Mucosa of gallbladder (tissue), 1 donor: ENCODE measurements at regions not wholly inside any gene's neighbourhood (a gene's known extent, or its start where the extent isn't known, plus 50 kb on each side); places are given as distances from the start of the nearest gene placed in this dataset.
A peak's percentile ranks its signal among the peaks of the same experiment; 100 is the strongest.
"Not testable (repeated sequence)": the region's sequence is repeated elsewhere in the genome, so short reads cannot be mapped to it uniquely, and the experiment has no call there.

Source experiments
- DNase-seq: peaks from one replicate; pipeline ENCODE4 v3.0.0-alpha.2; 2020; ENCODE audit warnings: low spot score
- donor health status: DM: no; HTN: no; CAD: no.

DNA sequence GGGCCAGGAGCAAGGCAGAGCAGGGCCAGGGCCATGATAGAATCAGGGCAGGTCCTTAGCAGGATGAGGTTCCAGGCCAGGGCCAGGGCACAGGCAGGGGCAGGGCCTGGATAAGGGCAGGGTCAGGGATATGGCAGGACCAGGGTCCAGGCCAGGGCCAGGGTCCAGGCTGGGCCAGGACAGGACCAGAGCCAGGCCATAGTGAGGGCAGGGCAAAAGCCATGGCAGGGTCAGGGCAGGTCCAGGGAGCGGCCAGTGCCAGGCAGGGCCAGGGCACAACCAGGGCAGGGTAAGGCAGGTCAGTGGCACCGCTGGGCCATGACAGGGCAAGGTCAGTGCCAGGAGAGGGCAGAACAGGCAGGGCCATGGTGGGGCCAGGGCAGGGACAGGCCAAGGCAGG, 152.2 kb downstream of the LIPI start:
- no peak for DNase-seq

GRCh38 chr21:14057841-14058481, 152.8 kb downstream of the LIPI start:
- DNase-seq: not testable (repeated sequence)

DNA sequence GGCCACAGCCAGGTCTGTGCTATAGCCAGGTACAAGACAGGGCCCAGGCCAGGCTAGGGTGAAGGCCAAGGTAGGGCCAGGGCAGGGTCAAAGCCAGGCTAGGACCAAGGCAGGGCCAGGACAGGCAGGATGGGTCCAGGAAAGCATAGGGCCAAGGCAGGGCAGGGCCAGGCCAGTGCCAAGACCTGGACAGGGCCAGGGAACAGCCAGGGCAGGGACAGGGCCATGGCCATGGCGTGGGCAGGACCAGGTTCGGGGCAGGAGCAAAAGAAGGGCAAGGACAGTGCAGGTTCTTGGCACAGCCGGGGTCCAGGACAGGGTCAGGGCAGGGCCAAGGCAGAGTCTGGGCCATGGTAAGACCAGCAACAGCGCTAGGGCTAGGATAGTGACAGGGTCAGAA, 153.4 kb downstream of the LIPI start:
- DNase-seq: no peak

- DNase-seq: no peak
These were observed 154.0 kb downstream of the LIPI start for GRCh38 chr21:14056771-14057191.

DNA sequence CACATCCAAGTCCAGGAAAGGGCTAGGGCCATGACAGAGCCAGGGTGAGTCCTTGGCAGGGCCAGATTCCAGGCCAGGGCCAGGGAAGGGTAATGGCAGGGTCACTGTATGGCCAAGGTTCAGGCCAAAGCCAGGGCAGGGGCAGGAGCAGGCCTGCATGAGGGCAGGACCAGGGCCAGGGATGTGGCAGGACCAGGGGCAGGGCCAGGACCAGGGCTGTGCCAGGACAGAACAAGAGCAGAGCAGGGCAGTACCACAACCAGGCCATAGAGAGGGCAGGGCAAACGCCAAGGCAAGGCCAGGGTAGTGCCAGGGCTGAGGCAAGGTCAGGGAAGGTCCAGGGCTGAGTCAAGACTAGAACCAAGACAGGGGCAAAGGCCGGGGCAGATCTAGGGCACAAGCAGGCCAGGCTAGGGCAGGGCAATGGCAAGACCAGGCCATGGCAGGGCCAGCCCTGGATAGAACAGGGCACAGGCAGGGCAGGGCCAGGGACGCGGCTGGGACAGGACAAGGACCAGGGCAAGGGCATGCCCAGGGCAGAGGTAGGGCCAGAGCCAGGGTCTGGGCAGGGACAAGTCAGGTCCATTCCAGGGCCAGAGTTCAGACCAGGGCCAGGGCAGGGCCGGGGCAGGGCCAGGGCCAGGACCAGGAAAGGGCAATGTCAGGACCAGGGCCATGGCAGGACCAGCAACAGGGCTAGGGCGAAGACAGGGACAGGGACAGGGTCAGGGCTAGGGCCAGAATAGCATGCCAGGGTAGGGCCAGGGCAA, 154.8 kb downstream of the LIPI start:
- DNase-seq: not testable (repeated sequence)

DNA sequence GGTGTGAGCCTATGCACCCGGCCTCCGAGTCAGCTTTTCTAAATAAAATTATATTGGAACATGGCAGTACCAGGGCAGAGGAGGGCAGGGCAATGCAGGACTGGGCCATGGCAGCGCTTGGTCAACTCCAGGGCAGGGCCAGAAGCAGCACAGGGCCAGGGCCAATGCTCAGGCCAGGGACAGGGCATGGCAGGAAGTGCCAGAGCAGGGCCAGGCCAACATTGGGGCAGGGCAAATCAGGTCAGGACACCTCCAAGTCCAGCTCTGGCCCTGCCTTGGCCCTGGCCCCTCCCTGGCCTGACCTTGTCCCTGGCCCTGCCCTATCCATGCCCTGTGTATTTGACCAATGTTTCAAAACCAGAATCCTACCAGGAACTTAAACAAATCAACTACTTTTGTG, 156.1 kb downstream of the LIPI start:
- DNase-seq: no peak

GRCh38 chr21:14050121-14050520, 160.6 kb downstream of the LIPI start:
- no peak for DNase-seq

- no peak for DNase-seq
These were observed 164.4 kb downstream of the LIPI start for GRCh38 chr21:14046401-14046800.

DNA sequence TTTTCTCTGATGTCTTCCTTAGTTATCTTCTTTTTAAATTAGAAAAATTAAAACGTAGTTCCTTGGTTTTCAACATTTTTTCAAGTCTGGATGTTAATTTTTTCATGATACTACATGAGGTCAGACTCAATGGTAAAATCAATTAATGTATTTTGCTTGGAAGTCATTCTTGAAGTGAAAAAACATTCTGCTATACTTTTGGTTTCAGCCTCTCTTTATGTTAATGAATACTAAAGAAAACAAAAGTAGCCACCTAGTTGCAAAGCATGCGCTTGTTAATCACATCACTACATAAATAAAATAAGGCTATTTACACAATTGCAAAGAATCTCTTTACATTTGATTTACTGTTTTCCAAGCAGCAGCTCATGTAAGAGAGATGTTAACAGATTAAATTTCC, 170.4 kb downstream of the LIPI start:
- DNase-seq: no peak

DNA sequence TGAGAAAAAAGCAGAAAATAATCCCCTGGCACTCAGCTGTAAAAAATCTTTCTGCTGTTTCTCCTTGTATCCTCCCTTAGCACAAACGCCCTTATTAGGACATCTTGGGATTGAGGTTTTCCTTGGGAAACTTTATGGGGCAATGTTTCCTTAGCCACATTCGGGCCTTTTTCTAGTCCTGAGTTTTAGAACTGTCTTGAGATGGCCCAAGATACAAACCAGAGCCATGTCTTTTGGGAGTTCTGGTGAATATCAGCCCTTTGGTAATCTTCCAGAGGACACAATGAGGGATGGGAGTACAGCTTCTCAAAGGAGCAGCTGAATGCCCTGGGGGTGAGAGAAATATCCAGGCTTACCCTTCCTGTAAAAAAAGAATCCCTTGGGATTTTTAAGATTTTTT, 182.1 kb downstream of the LIPI start:
- DNase-seq: peak; percentile 51

DNA sequence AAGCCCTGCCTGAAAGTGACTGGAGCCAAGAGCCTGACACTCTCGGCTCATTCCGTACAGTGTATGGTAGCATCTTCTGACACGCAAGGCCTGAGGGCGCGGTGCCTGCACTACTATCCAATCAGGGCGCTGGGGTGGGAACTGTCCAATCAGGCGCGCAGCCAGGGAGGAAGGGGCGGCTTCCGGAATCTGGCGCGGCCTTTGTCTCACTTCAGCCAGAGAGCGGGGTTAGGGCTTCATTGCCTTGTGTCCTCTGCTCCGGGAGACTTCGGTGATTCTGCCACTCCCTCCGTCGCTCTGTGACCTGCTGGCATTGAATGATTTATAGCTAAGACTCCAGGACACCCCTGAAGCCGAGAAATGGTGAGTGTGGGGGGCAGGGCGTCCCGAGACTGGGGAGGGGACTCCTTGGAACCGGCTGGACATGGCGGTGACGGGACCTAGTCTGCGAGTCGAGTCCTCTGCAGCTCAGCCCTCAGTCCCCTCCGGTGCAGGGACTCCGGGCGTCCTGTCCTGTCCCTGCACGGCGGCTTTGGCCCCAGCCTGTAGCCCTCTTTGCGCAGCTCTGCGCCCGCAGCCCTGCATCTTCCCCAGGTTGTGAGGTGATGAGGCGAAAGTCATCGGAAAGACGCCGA, 183.4 kb downstream of the LIPI start:
- DNase-seq: peak; percentile 89

DNA sequence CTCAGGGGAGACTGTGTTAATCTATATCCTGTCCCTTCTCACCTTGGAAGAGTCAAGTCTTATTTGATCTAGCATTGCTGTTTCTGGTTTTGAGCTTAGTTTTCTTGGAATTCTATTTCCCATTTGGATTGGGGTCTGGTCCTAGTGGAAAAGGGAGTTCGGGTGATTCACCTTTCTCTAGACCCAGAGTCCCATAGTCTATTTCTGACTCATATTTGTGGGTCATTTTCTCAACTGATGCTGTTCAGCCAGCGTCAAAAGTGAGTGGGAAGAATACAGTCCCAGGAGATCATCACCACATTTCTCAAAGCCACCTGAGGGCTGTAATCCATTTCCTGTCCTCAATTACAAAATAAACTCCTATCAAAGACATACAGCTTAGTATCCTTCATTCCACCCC, 190.6 kb downstream of the LIPI start:
- not testable (repeated sequence) for DNase-seq

- not testable (repeated sequence) for DNase-seq
These were observed 194.9 kb downstream of the LIPI start for GRCh38 chr21:14015841-14016240.

DNA sequence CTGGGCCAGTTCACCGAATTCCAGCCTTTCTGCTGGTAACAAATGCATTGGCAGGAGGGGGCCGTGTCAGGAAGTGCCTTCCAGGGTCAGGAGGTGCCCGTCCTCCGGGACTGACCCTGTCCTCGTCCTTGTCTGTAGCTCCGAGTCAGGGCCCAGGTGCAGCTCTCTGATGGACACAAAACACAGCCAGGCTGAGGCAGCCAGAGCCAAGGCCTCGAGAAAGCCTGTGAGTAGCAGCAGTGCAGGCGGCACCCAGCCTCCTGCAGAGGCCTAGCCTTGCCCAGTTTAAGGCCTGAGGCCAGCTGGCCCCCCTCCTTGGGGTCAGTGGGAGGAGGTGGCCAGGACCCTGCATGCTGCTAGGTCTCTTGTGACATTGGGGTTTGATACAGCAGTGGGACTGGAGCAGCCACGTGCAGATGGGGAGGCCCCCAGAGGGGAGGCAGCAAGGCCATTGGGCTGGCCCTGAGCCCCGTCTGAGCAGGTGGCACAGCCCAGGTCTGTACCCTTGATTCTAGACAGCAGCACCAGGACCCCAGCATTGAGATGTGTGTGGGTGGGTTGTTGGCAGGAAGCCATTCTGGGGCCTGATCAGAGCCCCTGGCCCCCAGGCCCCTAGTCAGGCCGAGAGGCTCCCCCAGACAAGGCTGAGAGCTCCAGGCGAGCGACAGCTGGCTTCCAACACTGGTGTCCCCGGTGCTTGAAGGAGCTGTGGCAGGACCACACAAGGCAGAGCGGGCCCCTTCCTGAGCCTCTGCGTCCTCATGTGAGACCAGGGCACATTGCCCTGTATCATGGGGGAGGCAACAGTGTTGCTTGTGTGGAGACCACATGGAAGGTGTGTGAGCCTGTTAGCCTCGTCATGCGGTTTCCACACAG, 196.9 kb downstream of the LIPI start:
- DNase-seq: not testable (repeated sequence)

DNA sequence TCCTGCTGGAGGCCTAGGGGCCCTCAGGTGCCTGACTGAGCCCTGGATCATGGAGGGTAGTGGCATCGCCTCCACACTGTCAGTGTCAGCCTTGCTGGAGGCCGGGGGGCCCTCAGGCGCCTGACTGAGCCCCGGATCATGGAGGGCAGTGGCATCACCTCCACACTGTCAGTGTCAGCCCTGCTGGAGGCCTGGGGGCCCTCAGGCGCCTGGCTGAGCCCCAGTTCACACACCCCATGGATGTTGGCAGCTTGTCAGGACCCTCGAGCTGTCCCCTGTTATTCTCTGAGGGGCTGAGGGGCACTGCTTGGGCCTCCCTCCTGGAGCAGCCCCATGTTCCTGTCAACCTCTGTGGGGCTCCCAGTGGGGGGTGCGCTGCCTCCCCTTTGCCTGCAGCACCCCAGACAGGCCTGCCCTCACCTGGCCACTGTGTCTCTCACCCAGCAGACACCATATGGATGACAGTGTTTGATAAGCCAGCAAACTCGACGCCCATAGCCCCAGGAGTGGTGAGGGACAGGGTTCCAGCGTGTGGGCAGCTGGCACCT, 197.6 kb downstream of the LIPI start:
- DNase-seq: no peak

DNA sequence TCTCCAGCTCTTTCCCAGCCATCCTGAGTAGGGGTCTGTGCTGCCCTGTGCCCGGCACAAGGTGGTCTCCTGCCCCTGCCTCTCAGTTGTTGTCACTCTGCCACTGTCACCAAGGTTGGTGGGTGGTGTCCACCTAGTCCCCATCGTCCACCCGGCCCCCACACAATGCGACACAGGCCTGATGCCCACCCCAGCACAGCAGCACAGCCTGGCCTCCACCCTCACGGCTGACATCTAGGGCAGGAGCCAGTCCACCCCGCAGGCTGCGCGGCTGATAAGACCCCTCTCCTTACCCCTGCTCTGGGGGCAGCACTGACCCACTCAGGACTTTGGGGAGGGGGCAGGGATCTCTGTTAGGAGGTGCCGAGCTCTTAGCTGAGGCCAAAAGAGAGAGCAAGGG, 198.3 kb downstream of the LIPI start:
- DNase-seq: no peak

GRCh38 chr21:14011751-14012150, 199.0 kb downstream of the LIPI start:
- not testable (repeated sequence) for DNase-seq

DNA sequence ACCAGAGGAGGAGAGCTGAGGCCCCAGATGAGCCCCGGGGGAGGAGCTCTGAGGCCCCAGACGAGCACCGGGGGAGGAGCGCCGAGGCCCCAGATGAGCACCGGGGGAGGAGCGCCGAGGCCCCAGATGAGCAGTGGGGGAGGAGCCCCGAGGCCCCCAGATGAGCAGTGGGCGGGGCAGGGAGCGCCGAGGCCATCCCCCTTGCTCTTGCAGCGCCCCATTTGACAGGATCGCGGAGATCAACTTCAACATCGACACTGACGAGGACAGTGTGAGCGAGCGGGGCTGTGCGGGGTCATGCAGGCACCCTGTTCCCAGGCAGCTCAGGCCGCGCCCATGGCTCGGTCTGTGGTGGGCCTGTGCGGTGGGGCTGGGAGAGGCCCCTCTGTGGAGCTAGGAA, 199.6 kb downstream of the LIPI start:
- DNase-seq: not testable (repeated sequence)

GRCh38 chr21:14010729-14011128, 200.0 kb downstream of the LIPI start:
- no peak for DNase-seq

- DNase-seq: not testable (repeated sequence)
These were observed 200.8 kb downstream of the LIPI start for GRCh38 chr21:14009990-14010389.

DNA sequence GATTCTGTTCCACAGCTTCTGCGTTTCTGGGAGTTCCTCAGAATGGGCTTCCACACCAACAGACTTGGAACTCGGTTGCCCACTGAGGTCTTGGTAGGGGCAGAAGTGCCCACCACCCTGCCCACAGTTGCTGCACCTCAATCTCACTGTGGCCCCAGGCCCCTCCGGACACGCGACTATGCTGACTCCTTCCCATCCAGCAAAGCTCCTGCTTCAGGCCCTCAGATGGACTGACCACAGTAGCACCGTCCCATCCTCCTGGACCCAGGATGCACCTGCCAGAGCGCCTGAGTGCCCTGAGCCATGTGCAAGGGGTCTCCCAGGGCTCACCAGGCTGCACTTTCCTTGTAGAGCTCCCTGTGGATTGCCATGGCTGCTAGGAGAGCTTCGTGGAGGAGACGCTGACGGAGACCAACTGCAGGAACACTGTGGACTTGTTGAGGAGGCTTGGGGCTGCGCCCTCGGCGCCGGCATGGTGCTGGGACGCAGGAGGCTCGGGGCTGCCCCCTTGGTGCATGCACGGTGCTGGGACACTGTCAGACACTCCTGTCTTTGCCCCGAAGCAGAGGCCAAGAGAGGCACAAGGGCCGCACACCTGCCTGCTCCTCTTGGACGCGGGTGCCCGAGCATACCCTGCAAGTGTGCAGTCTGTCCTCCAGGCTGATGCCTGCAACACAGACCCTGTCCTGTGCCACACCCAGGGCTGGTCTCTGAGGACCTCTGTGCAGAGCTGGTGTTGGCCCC, 201.3 kb downstream of the LIPI start:
- DNase-seq: not testable (repeated sequence)
